ENCODE measurements at regions not wholly inside any gene's neighbourhood (a gene's known extent, or its start where the extent isn't known, plus 50 kb on each side); places are given as distances from the start of the nearest gene placed in this dataset.

DNA sequence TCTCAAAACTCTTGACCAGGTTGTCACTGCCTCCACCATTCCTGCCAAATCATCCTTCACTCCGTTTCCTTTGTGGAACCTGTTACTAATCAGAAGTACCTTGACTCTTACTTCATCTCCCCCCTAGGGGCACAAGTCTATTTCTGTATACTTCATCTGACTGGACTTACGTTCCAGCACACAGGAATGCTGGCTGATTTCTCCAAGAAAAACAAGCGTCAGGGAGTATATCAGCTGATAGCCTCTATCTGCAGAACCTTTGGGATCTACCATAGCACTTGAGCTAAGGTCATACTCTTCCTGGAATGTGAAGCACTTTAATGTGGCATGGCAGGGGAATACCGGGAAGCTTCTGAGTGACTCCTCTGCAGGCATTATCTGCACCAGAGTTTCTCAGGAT, 178.1 kb upstream of the MOCS1 start:
- H2BK120ac ChIP-seq (ENCODE audit: low read depth, low read length), result no peak overlapping the region
- ChIA-PET CTCF (no interaction called here), POLR2A (ENCODE audit: unreplicated experiment) (no interaction called here)
- no peaks in the 10 kb centered on the region for H3K9me1 ChIP-seq (ENCODE audit: insufficient read depth, low read length)
- no peak overlapping the region for H3K4ac ChIP-seq (ENCODE audit: low read depth, low read length)
- H2BK20ac ChIP-seq (ENCODE audit: low read depth, low read length), result no peak overlapping the region
- no peak overlapping the region for H2AK9ac ChIP-seq (replicated peaks; ENCODE audit: low read depth, low read length, poor library complexity)
- no peak overlapping the region for H3K4me3 ChIP-seq (ENCODE audit: insufficient read depth, low read depth, low read length)
- H2BK15ac ChIP-seq (ENCODE audit: low read depth, low read length), result no peak overlapping the region
- ATAC-seq (ENCODE audit: low read depth), result no peak
- H3K14ac ChIP-seq (replicated peaks; ENCODE audit: low read depth, low read length), result no peak overlapping the region
- WGBS, 2 experiments (ENCODE audit: extremely low coverage in 2 of 2, insufficient read length in 1 of 2), result 40% methylated on average over 1 of the region's 4 CpGs; no CpG with 5 or more reads in 1 of the 2 experiments
- H2BK5ac ChIP-seq (ENCODE audit: low read depth, low read length, poor library complexity, severe bottlenecking), result no peak overlapping the region
- no peaks in the 10 kb centered on the region for H4K20me1 ChIP-seq (ENCODE audit: insufficient read depth, low read length)
- H2AFZ ChIP-seq (replicated peaks; ENCODE audit: low read length, poor library complexity), result no peak overlapping the region
- no peak overlapping the region for H4K91ac ChIP-seq (ENCODE audit: insufficient read depth, low read depth, low read length)
- H3K36me3 ChIP-seq (ENCODE audit: control insufficient read depth, insufficient read depth, low read length), result no peaks in the 10 kb centered on the region
- no peak overlapping the region for H2AK5ac ChIP-seq (ENCODE audit: low read depth, low read length)
- no peak for DNase-seq
- no peak overlapping the region for H4K8ac ChIP-seq (ENCODE audit: low read depth in 2 of 2, low read length in 2 of 2)
- H3K4me2 ChIP-seq (ENCODE audit: low read depth, low read length), result no peak overlapping the region
- H3K56ac ChIP-seq (ENCODE audit: extremely low read depth, insufficient read depth, low read length), result no peak overlapping the region
- no peaks in the 10 kb centered on the region for H3K79me1 ChIP-seq (ENCODE audit: low read depth in 1 of 2, low read length in 2 of 2)
- no peaks in the 10 kb centered on the region for H3K27me3 ChIP-seq (ENCODE audit: control insufficient read depth, insufficient read depth, low read length)
- H3K27ac ChIP-seq (ENCODE audit: insufficient read depth, low read length), result no peak overlapping the region
- in situ Hi-C loops (cut with MboI; ENCODE audit: low sequenced_read_pairs), result no loop called here
- H3K9me3 ChIP-seq (ENCODE audit: control insufficient read depth, insufficient read depth, low read length), result no peaks in the 10 kb centered on the region
- no peak overlapping the region for H3K18ac ChIP-seq (ENCODE audit: low read depth, low read length)
- dilution Hi-C loops (cut with HindIII; ENCODE audit: low sequenced_read_pairs, unreplicated experiment), result no loop called here
- H3K9ac ChIP-seq (ENCODE audit: low read depth, low read length), result no peak overlapping the region
- H3K23ac ChIP-seq (ENCODE audit: low read depth, low read length), result no peak overlapping the region
- no peak overlapping the region for H4K5ac ChIP-seq (ENCODE audit: low read depth, low read length)
- TF ChIP-seq FOS (IDR thresholded peaks at IDR 0.05; ENCODE audit: low read depth, low read length) (no peak), CHD1 (IDR thresholded peaks at IDR 0.05; ENCODE audit: low read depth, low read length) (no peak), RAD21 (IDR thresholded peaks at IDR 0.05; ENCODE audit: low read length) (no peak)
- no TSS peak for BruUV-seq (replicated peaks)
- no peaks in the 10 kb centered on the region for H3K4me1 ChIP-seq (ENCODE audit: control insufficient read depth, insufficient read depth, low read length)
- intact Hi-C loops (cut with micrococcal nuclease), result no loop called here

Data from IMR-90 (cell line).